ENCODE measurements at regions not wholly inside any gene's neighbourhood (a gene's known extent, or its start where the extent isn't known, plus 50 kb on each side); places are given as distances from the start of the nearest gene placed in this dataset.
A peak's percentile ranks its signal among the peaks of the same experiment; 100 is the strongest.

DNA sequence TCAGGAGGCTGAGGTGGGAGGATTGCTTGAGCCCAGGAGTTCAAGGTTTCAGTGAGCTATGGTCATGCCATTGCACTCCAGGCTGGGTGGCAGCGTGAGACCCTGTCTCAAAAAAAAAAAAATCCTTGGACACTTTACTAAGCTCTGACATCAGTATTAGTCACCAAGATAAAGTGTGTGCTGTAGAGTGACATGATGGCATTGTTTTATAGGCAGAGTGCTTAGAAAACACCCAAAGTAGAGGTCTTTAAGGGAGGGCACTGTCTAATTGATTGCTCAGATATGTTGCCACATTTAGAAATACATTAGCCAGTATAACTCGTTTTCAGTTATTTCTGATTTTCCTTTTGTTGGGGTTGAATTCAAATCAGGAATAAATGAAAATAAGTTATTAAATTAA is 235.9 kb downstream of the REEP3 start:
- no peaks in the 10 kb centered on the region for H3K4me1 ChIP-seq (ENCODE audit: control insufficient read depth, insufficient read depth, low read depth, low read length)
- no peak overlapping the region for H3K4me3 ChIP-seq (ENCODE audit: insufficient read depth in 1 of 2, low read depth in 1 of 2, low read length in 2 of 2)
- no CpG with 5 or more reads among the region's 2 CpGs for WGBS
- H2BK12ac ChIP-seq (ENCODE audit: low read length in 2 of 2) = no peak overlapping the region
- no peak overlapping the region for H2BK120ac ChIP-seq (ENCODE audit: low read depth, low read length)
- H3K4me2 ChIP-seq (ENCODE audit: low read length, poor library complexity, severe bottlenecking) = no peak overlapping the region
- H3K27ac ChIP-seq (ENCODE audit: low read length, poor library complexity, severe bottlenecking) = no peak overlapping the region
- no peak overlapping the region for H4K8ac ChIP-seq (ENCODE audit: low read length)
- no peaks in the 10 kb centered on the region for H3K9me3 ChIP-seq (ENCODE audit: control insufficient read depth, low read length)
- H2AFZ ChIP-seq (ENCODE audit: low read depth, low read length) = no peak overlapping the region
- H3K27me3 ChIP-seq (ENCODE audit: control insufficient read depth in 1 of 2, insufficient read depth in 1 of 2, low read length in 2 of 2) = no peaks in the 10 kb centered on the region
- peak; percentile 19 for DNase-seq
- no peaks in the 10 kb centered on the region for H3K79me1 ChIP-seq (replicated peaks; ENCODE audit: low read length, poor library complexity, severe bottlenecking)
- H2AK5ac ChIP-seq (ENCODE audit: low read length, severe bottlenecking) = no peak overlapping the region
- H2BK5ac ChIP-seq (ENCODE audit: low read depth, low read length, poor library complexity, severe bottlenecking) = no peak overlapping the region
- no peak overlapping the region for H2BK15ac ChIP-seq (ENCODE audit: low read depth, poor library complexity, severe bottlenecking)
- no peaks in the 10 kb centered on the region for H3K36me3 ChIP-seq (ENCODE audit: control insufficient read depth in 1 of 2, insufficient read depth in 2 of 2, low read depth in 1 of 2, low read length in 2 of 2)
- no peak overlapping the region for H3K18ac ChIP-seq (ENCODE audit: low read depth in 1 of 2, low read length in 2 of 2)
- no peak overlapping the region for H3K4ac ChIP-seq (ENCODE audit: low read depth in 1 of 2, low read length in 2 of 2)
- no peak overlapping the region for H3K14ac ChIP-seq (ENCODE audit: low read length in 2 of 2)
- H4K91ac ChIP-seq (ENCODE audit: low read length) = no peak overlapping the region
- H3K23ac ChIP-seq (ENCODE audit: low read length in 2 of 2) = no peak overlapping the region
- no peak overlapping the region for H3K9ac ChIP-seq (ENCODE audit: low read length)

DNA sequence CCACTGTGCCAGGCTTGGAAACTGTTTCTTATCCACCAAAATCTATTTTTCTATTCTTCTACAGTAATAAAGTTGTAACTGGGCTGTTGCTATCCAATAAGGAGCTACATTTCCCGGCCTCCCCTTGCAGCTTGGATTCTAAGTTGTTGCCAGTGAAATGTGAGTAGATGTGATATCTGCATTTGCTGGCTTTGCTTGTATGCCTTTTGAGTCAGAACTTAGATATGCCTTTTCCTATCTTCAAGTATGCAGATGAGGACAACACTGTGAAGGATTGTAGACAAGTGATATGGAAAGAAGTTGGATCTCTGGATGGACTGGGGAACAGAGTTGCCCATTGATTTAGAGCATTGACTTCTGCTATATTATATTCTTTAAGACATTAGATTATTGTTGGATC is 236.9 kb downstream of the REEP3 start:
- Histone ChIP-seq H3K4ac (ENCODE audit: low read depth in 1 of 2, low read length in 2 of 2) (no peak overlapping the region), H4K91ac (ENCODE audit: low read length) (no peak overlapping the region), H2BK120ac (ENCODE audit: low read depth, low read length) (no peak overlapping the region), H3K27me3 (ENCODE audit: control insufficient read depth in 1 of 2, insufficient read depth in 1 of 2, low read length in 2 of 2) (no peaks in the 10 kb centered on the region), H2AK5ac (ENCODE audit: low read length, severe bottlenecking) (no peak overlapping the region), H3K14ac (ENCODE audit: low read length in 2 of 2) (no peak overlapping the region), H2AFZ (ENCODE audit: low read depth, low read length) (no peak overlapping the region), H3K9me3 (ENCODE audit: control insufficient read depth, low read length) (no peaks in the 10 kb centered on the region), H3K23ac (ENCODE audit: low read length in 2 of 2) (no peak overlapping the region), H3K4me2 (ENCODE audit: low read length, poor library complexity, severe bottlenecking) (no peak overlapping the region), H3K9ac (ENCODE audit: low read length) (no peak overlapping the region), H3K4me1 (ENCODE audit: control insufficient read depth, insufficient read depth, low read depth, low read length) (no peaks in the 10 kb centered on the region), H2BK5ac (ENCODE audit: low read depth, low read length, poor library complexity, severe bottlenecking) (no peak overlapping the region), H3K4me3 (ENCODE audit: insufficient read depth in 1 of 2, low read depth in 1 of 2, low read length in 2 of 2) (no peak overlapping the region), H3K36me3 (ENCODE audit: control insufficient read depth in 1 of 2, insufficient read depth in 2 of 2, low read depth in 1 of 2, low read length in 2 of 2) (no peaks in the 10 kb centered on the region), H2BK15ac (ENCODE audit: low read depth, poor library complexity, severe bottlenecking) (no peak overlapping the region), H4K8ac (ENCODE audit: low read length) (no peak overlapping the region), H3K79me1 (replicated peaks; ENCODE audit: low read length, poor library complexity, severe bottlenecking) (no peaks in the 10 kb centered on the region), H3K18ac (ENCODE audit: low read depth in 1 of 2, low read length in 2 of 2) (no peak overlapping the region), H3K27ac (ENCODE audit: low read length, poor library complexity, severe bottlenecking) (no peak overlapping the region), H2BK12ac (ENCODE audit: low read length in 2 of 2) (no peak overlapping the region)
- no peak for DNase-seq
- WGBS = 100% methylated on average over 1 of the region's 1 CpG

DNA sequence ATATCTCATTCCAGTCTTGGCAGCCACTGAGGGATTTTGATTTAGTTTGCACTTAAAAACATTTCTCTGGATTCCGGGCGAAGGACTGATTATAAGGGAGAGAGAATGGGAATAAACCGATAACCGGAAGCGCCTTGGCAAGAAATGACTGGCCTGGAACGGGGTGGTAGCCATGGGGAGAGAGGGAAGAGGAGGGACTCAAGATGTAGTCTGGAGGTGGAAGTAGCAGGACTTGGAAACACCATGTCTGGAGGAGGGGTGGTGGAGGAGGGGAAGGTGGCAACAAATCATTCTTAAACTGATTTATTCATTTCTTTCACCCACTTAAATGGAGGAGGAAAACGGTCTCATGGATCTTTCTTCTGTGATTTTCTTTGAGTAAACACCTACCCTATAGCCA is 238.1 kb downstream of the REEP3 start:
- no peak overlapping the region for H3K14ac ChIP-seq (ENCODE audit: low read length in 2 of 2)
- H2AFZ ChIP-seq (ENCODE audit: low read depth, low read length) = no peak overlapping the region
- DNase-seq = no peak
- no peaks in the 10 kb centered on the region for H3K36me3 ChIP-seq (ENCODE audit: control insufficient read depth in 1 of 2, insufficient read depth in 2 of 2, low read depth in 1 of 2, low read length in 2 of 2)
- no peak overlapping the region for H2AK5ac ChIP-seq (ENCODE audit: low read length, severe bottlenecking)
- H3K23ac ChIP-seq (ENCODE audit: low read length in 2 of 2) = no peak overlapping the region
- no peak overlapping the region for H4K8ac ChIP-seq (ENCODE audit: low read length)
- no peak overlapping the region for H2BK15ac ChIP-seq (ENCODE audit: low read depth, poor library complexity, severe bottlenecking)
- no peaks in the 10 kb centered on the region for H3K9me3 ChIP-seq (ENCODE audit: control insufficient read depth, low read length)
- no peak overlapping the region for H3K4ac ChIP-seq (ENCODE audit: low read depth in 1 of 2, low read length in 2 of 2)
- no peaks in the 10 kb centered on the region for H3K79me1 ChIP-seq (replicated peaks; ENCODE audit: low read length, poor library complexity, severe bottlenecking)
- no peak overlapping the region for H2BK120ac ChIP-seq (ENCODE audit: low read depth, low read length)
- H2BK12ac ChIP-seq (ENCODE audit: low read length in 2 of 2) = no peak overlapping the region
- no peak overlapping the region for H2BK5ac ChIP-seq (ENCODE audit: low read depth, low read length, poor library complexity, severe bottlenecking)
- 88% methylated on average over 7 of the region's 7 CpGs for WGBS
- H3K18ac ChIP-seq (ENCODE audit: low read depth in 1 of 2, low read length in 2 of 2) = no peak overlapping the region
- no peak overlapping the region for H3K4me2 ChIP-seq (ENCODE audit: low read length, poor library complexity, severe bottlenecking)
- H4K91ac ChIP-seq (ENCODE audit: low read length) = no peak overlapping the region
- H3K4me1 ChIP-seq (ENCODE audit: control insufficient read depth, insufficient read depth, low read depth, low read length) = no peaks in the 10 kb centered on the region
- H3K27ac ChIP-seq (ENCODE audit: low read length, poor library complexity, severe bottlenecking) = no peak overlapping the region
- no peak overlapping the region for H3K4me3 ChIP-seq (ENCODE audit: insufficient read depth in 1 of 2, low read depth in 1 of 2, low read length in 2 of 2)
- H3K9ac ChIP-seq (ENCODE audit: low read length) = no peak overlapping the region
- H3K27me3 ChIP-seq (ENCODE audit: control insufficient read depth in 1 of 2, insufficient read depth in 1 of 2, low read length in 2 of 2) = no peaks in the 10 kb centered on the region

DNA sequence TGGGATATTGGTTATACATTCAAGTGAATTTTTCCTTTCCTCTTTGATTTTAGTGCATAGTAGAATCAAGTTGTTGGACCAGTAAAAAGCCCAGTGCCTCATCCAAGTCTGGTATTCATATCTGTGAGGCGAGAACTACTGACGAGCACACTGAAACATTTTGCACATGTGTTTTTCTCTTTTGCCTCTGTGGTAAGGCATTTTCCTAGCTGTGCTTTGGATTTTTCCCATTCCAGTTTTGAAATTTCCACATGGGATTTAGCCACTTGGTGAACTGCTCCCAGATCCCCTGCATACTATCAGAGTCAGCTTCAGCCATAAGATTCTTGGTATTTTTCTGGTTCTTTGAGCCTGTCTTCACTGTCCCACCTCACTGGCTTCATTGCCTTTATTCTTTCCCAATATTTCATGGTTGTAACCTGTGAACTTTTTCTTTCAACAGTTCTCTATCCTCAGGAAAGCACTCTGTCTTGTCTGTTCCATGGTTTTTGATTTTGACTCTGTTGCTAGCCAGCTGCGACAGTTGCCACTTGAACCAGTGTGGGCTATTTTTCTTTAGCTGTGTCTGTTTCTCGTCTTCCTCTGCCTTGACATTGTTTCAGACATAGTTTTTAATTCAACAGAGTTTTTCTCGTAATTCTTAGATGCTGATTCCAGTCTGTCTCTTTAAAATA is 239.0 kb downstream of the REEP3 start:
- H2BK12ac ChIP-seq (ENCODE audit: low read length in 2 of 2) = no peak overlapping the region
- no peak overlapping the region for H3K27ac ChIP-seq (ENCODE audit: low read length, poor library complexity, severe bottlenecking)
- no peak overlapping the region for H3K4me2 ChIP-seq (ENCODE audit: low read length, poor library complexity, severe bottlenecking)
- no peak overlapping the region for H4K8ac ChIP-seq (ENCODE audit: low read length)
- no peak overlapping the region for H3K9ac ChIP-seq (ENCODE audit: low read length)
- H3K27me3 ChIP-seq (ENCODE audit: control insufficient read depth in 1 of 2, insufficient read depth in 1 of 2, low read length in 2 of 2) = no peaks in the 10 kb centered on the region
- no peak overlapping the region for H2BK15ac ChIP-seq (ENCODE audit: low read depth, poor library complexity, severe bottlenecking)
- H3K14ac ChIP-seq (ENCODE audit: low read length in 2 of 2) = no peak overlapping the region
- H3K4me3 ChIP-seq (ENCODE audit: insufficient read depth in 1 of 2, low read depth in 1 of 2, low read length in 2 of 2) = no peak overlapping the region
- no peak overlapping the region for H2BK5ac ChIP-seq (ENCODE audit: low read depth, low read length, poor library complexity, severe bottlenecking)
- no peak overlapping the region for H2AK5ac ChIP-seq (ENCODE audit: low read length, severe bottlenecking)
- 71% methylated on average over 3 of the region's 5 CpGs for WGBS
- H2BK120ac ChIP-seq (ENCODE audit: low read depth, low read length) = no peak overlapping the region
- no peak overlapping the region for H3K18ac ChIP-seq (ENCODE audit: low read depth in 1 of 2, low read length in 2 of 2)
- H3K4me1 ChIP-seq (ENCODE audit: control insufficient read depth, insufficient read depth, low read depth, low read length) = peaks cover 3% of the 10 kb centered on the region
- H3K9me3 ChIP-seq (ENCODE audit: control insufficient read depth, low read length) = no peaks in the 10 kb centered on the region
- no peak overlapping the region for H2AFZ ChIP-seq (ENCODE audit: low read depth, low read length)
- H4K91ac ChIP-seq (ENCODE audit: low read length) = no peak overlapping the region
- H3K36me3 ChIP-seq (ENCODE audit: control insufficient read depth in 1 of 2, insufficient read depth in 2 of 2, low read depth in 1 of 2, low read length in 2 of 2) = no peaks in the 10 kb centered on the region
- H3K23ac ChIP-seq (ENCODE audit: low read length in 2 of 2) = no peak overlapping the region
- DNase-seq = peak; percentile 0
- no peak overlapping the region for H3K4ac ChIP-seq (ENCODE audit: low read depth in 1 of 2, low read length in 2 of 2)
- H3K79me1 ChIP-seq (replicated peaks; ENCODE audit: low read length, poor library complexity, severe bottlenecking) = no peaks in the 10 kb centered on the region

Measured in mesenchymal stem cell (in vitro differentiated cells and primary cell).